ENCODE measurements at regions not wholly inside any gene's neighbourhood (a gene's known extent, or its start where the extent isn't known, plus 50 kb on each side); places are given as distances from the start of the nearest gene placed in this dataset.

GRCh38 chr9:20286969-20287368 lies 335.3 kb downstream of the MLLT3 start:
- TF ChIP-seq, protein P1, sequence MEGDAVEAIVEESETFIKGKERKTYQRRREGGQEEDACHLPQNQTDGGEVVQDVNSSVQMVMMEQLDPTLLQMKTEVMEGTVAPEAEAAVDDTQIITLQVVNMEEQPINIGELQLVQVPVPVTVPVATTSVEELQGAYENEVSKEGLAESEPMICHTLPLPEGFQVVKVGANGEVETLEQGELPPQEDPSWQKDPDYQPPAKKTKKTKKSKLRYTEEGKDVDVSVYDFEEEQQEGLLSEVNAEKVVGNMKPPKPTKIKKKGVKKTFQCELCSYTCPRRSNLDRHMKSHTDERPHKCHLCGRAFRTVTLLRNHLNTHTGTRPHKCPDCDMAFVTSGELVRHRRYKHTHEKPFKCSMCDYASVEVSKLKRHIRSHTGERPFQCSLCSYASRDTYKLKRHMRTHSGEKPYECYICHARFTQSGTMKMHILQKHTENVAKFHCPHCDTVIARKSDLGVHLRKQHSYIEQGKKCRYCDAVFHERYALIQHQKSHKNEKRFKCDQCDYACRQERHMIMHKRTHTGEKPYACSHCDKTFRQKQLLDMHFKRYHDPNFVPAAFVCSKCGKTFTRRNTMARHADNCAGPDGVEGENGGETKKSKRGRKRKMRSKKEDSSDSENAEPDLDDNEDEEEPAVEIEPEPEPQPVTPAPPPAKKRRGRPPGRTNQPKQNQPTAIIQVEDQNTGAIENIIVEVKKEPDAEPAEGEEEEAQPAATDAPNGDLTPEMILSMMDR (IDR thresholded peaks at IDR 0.05 in 2 of 3, conservative IDR thresholded peaks at IDR 0.05 in 1 of 3; ENCODE audit: insufficient read depth in 2 of 3, low read depth in 1 of 3, low read length in 3 of 3): no peak
- TF ChIP-seq E2F8 (IDR thresholded peaks at IDR 0.05; ENCODE audit: low read depth, partially characterized antibody): no peak
- no peak for TF ChIP-seq JUN (IDR thresholded peaks at IDR 0.05; ENCODE audit: borderline replicate concordance, low read depth, low read length)
- no peak for TF ChIP-seq JUN (CRISPR knock-in tag; IDR thresholded peaks at IDR 0.05; ENCODE audit: borderline replicate concordance)
- TF ChIP-seq REST (IDR thresholded peaks at IDR 0.05; ENCODE audit: borderline replicate concordance): no peak
- TF ChIP-seq REST (CRISPR knock-in tag; IDR thresholded peaks at IDR 0.05; ENCODE audit: low read depth): no peak
- no peak for TF ChIP-seq USF2 (CRISPR knock-in tag; IDR thresholded peaks at IDR 0.05)
- no peak for TF ChIP-seq MYNN (IDR thresholded peaks at IDR 0.05)
- TF ChIP-seq MYNN (CRISPR knock-in tag; IDR thresholded peaks at IDR 0.05): no peak
- no peak for TF ChIP-seq MAFF (IDR thresholded peaks at IDR 0.05; ENCODE audit: low read length)
- no peak for TF ChIP-seq RBM39 (optimal IDR thresholded peaks at IDR 0.05; ENCODE audit: low read depth, low read length)
- TF ChIP-seq, protein P2, sequence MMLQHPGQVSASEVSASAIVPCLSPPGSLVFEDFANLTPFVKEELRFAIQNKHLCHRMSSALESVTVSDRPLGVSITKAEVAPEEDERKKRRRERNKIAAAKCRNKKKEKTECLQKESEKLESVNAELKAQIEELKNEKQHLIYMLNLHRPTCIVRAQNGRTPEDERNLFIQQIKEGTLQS (IDR thresholded peaks at IDR 0.05): no peak
- TF ChIP-seq, protein P2 (CRISPR knock-in tag; conservative IDR thresholded peaks at IDR 0.05): no peak
- no peak for TF ChIP-seq FOXJ3 (CRISPR knock-in tag; IDR thresholded peaks at IDR 0.05)
- no peak for TF ChIP-seq POLR2B (IDR thresholded peaks at IDR 0.05; ENCODE audit: low read depth, partially characterized antibody)
- no peak for TF ChIP-seq DACH1 (IDR thresholded peaks at IDR 0.05; ENCODE audit: partially characterized antibody)
- no peak for TF ChIP-seq BRF1 (IDR thresholded peaks at IDR 0.05; ENCODE audit: borderline replicate concordance, extremely low read depth, insufficient read length)
- no peak for TF ChIP-seq ATF2 (CRISPR knock-in tag; IDR thresholded peaks at IDR 0.05)
